Mucosa of rectum (tissue), 2 donors: ENCODE measurements at regions not wholly inside any gene's neighbourhood (a gene's known extent, or its start where the extent isn't known, plus 50 kb on each side); places are given as distances from the start of the nearest gene placed in this dataset.

ENCODE experiments used
- H3K27ac ChIP-seq, 2 donors: one replicate each; pipeline ENCODE4 v1.7.0; 2013; ENCODE audit warnings: inconsistent platforms in 2 of 2, low read depth in 2 of 2, low read length in 2 of 2
- H3K27me3 ChIP-seq, 2 donors: one replicate each; pipeline ENCODE4 v1.7.0; 2013; ENCODE audit warnings: low read length in 2 of 2; ENCODE audit not compliant: control insufficient read depth in 2 of 2, insufficient read depth in 2 of 2
- H3K36me3 ChIP-seq, 2 donors: one replicate each; pipeline ENCODE4 v1.7.0; 2013; ENCODE audit warnings: low read length in 2 of 2; ENCODE audit not compliant: control insufficient read depth in 2 of 2, insufficient read depth in 2 of 2
- H3K4me1 ChIP-seq, 2 donors: one replicate each; pipeline ENCODE4 v1.7.0; 2013; ENCODE audit warnings: low read length in 2 of 2, mild to moderate bottlenecking in 1 of 2; ENCODE audit not compliant: control insufficient read depth in 2 of 2, insufficient read depth in 2 of 2
- H3K4me3 ChIP-seq, 2 donors: one replicate each; pipeline ENCODE4 v1.7.0; 2013; ENCODE audit warnings: low read length in 2 of 2
- H3K9ac ChIP-seq, 2 donors: one replicate each; pipeline ENCODE4 v1.7.0; 2013; ENCODE audit warnings: low read length in 2 of 2, low read depth in 1 of 2, mild to moderate bottlenecking in 1 of 2
- H3K9me3 ChIP-seq, 2 donors: one replicate each; pipeline ENCODE4 v1.7.0; 2013; ENCODE audit warnings: low read length in 2 of 2; ENCODE audit not compliant: control insufficient read depth in 2 of 2
- donor health status: healthy.
- donor health status: Normal muscosa, but diverticular disease.

DNA sequence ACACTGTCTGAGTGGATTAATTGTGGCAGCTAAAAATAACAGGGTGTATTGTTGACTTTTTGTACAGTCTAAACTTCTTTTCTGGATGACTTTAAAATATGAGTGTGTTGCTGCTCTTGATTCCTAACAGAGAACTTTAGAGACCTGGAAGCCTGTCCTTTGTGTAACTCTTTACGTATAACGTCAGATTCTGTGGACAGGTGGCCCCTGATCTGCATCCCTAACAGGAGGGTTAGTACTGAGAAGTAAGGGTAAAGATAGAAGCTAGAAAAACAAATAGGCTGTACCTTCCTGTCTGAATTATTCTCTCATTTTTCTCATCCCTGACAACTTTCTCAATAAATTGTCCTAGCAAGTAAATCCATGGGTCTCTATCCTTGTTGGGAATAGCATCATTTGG is 105.7 kb upstream of the LIMCH1 start:
- no peak overlapping the region for H3K27ac ChIP-seq
- no peak overlapping the region for H3K9ac ChIP-seq
- no peak overlapping the region for H3K4me3 ChIP-seq
- peaks cover 0 to 4% of the 10 kb centered on the region in 2 donors for H3K4me1 ChIP-seq
- H3K9me3 ChIP-seq, result no peaks in the 10 kb centered on the region
- no peaks in the 10 kb centered on the region for H3K27me3 ChIP-seq
- no peaks in the 10 kb centered on the region for H3K36me3 ChIP-seq

DNA sequence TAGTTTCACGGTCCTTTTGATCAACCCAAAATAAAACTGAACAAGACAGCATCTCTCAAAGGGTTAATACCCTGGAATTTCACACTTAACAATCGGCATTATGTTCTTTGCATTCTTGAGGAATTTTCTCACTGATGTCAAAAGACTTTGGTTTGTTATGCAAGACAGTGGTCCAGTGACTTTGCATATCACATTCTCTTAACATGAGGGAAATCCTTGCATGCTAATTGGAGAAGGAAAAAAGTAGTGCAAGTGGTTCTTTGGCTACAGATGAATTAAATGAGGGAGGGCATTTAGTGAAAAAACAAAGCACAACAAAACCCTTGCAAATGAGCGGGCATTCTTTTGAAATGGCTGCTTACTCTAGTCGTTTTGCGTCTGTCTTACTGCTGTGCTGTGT is 105.1 kb upstream of the LIMCH1 start:
- Histone ChIP-seq H3K27ac (no peak overlapping the region), H3K9me3 (no peaks in the 10 kb centered on the region), H3K36me3 (no peaks in the 10 kb centered on the region), H3K27me3 (no peaks in the 10 kb centered on the region), H3K4me3 (no peak overlapping the region), H3K4me1 (no peaks in the 10 kb centered on the region), H3K9ac (no peak overlapping the region)

DNA sequence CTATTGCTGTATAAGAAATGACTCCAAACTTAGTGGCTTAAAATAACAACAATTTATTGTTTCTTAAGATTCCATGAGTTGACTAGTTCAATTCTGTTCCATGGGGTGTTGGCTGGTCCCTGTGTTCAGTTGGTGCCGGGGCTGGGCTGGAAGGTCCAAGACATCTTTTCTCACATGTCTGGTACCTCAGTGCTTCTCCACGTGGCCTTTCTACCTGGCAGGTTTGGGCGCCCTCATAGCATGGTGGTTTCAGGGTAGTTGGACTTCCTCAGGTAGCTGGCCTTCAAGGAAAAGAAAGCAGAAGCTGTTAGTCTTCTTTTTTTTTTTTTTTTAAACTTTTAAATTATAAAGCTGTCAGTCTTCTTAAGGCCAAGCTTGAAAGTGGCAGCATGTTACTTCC is 104.6 kb upstream of the LIMCH1 start:
- H3K27me3 ChIP-seq, result no peaks in the 10 kb centered on the region

DNA sequence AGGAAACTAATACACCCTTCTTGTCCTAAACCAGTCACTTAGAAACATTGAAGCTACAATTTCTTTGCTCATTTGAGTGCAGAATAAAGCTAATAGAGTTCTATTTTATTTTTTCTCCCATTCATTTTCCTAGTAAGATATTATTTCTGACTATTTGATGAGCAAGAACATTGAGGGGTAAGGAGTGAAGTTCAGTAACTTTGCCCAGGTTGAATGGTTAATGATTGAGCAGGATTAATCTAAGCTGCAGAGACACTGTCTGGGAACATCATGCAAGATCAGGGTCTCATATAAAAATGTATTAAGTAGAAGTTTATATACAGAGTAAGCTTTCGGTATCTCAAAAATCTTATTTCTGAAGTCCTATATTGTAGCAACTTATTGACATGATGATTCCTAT is 102.4 kb upstream of the LIMCH1 start:
- H3K4me1 ChIP-seq, result no peaks in the 10 kb centered on the region
- H3K9me3 ChIP-seq, result no peaks in the 10 kb centered on the region
- H3K27me3 ChIP-seq, result no peaks in the 10 kb centered on the region
- H3K36me3 ChIP-seq, result no peaks in the 10 kb centered on the region
- H3K27ac ChIP-seq, result no peak overlapping the region
- no peak overlapping the region for H3K9ac ChIP-seq
- H3K4me3 ChIP-seq, result no peak overlapping the region

More for the DNA sequence above, 104.6 kb upstream of the LIMCH1 start:
- Histone ChIP-seq H3K27ac (no peak overlapping the region), H3K4me1 (no peaks in the 10 kb centered on the region), H3K36me3 (no peaks in the 10 kb centered on the region), H3K4me3 (no peak overlapping the region), H3K9me3 (no peaks in the 10 kb centered on the region), H3K9ac (no peak overlapping the region)

DNA sequence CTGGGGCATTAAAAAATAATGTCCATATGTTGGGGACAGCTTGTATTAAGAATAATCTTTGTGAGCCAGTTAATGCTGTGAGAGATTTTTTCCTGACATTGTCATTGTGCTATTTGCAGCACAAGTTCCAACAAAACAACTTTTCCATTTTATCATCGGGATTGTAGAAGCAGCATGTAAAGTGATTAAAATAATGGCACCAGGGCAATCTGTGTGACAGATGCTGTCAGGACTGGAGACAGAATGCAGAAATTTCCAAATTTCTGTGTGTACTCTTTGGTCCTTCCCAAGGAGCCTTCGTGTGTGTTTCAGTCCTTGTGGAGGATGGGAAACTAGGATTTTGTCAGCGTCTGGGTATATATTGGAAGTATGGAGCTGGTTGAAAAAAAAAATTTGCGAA is 101.5 kb upstream of the LIMCH1 start:
- Histone ChIP-seq H3K4me3 (no peak overlapping the region), H3K36me3 (no peaks in the 10 kb centered on the region), H3K9ac (no peak overlapping the region), H3K9me3 (no peaks in the 10 kb centered on the region), H3K27ac (no peak overlapping the region), H3K27me3 (no peaks in the 10 kb centered on the region), H3K4me1 (no peaks in the 10 kb centered on the region)

DNA sequence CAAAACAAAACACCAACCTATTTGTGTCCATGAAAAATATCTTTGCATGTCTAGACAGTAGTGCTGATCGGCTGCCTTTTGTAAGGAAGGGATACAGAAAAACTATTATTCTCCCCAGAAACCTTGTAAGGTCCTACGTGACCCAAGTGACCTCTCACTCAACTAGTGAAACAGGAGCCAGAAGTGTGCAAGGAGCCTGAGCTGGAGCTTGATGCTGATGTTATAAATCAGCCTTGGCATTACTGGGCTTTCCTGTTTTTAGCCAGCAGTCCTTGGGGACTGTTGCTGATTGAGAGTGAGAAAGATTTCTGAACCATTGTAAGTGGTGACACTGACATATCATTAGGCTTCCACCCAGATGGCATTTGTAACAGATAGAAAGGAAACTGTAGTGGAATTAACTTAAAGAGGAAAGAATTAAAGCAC is 100.8 kb upstream of the LIMCH1 start:
- no peak overlapping the region for H3K9ac ChIP-seq
- H3K27ac ChIP-seq, result no peak overlapping the region
- no peaks in the 10 kb centered on the region for H3K36me3 ChIP-seq
- H3K4me3 ChIP-seq, result no peak overlapping the region
- no peaks in the 10 kb centered on the region for H3K4me1 ChIP-seq
- no peaks in the 10 kb centered on the region for H3K27me3 ChIP-seq
- no peaks in the 10 kb centered on the region for H3K9me3 ChIP-seq

DNA sequence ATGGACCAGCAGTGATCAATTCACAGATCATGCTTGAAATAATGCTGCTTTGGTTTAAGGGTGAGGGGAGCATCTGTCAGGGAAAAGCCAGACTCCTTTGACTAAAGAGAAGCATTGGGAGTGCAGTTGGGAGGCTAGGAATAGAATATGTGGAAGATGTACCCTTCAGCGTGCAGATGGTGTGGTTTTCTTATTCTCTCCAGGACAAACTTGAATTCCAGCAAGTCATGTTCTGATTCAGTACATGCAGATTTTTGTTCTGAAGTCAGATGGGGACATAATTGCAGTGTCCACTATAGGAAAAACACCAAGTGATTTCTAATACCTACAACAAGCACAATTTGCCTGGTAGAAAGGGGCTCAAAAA is 99.0 kb upstream of the LIMCH1 start:
- H3K27me3 ChIP-seq, result no peaks in the 10 kb centered on the region
- H3K36me3 ChIP-seq, result no peaks in the 10 kb centered on the region
- no peak overlapping the region for H3K27ac ChIP-seq
- H3K9me3 ChIP-seq, result no peaks in the 10 kb centered on the region
- H3K4me3 ChIP-seq, result no peak overlapping the region
- no peaks in the 10 kb centered on the region for H3K4me1 ChIP-seq
- H3K9ac ChIP-seq, result no peak overlapping the region

DNA sequence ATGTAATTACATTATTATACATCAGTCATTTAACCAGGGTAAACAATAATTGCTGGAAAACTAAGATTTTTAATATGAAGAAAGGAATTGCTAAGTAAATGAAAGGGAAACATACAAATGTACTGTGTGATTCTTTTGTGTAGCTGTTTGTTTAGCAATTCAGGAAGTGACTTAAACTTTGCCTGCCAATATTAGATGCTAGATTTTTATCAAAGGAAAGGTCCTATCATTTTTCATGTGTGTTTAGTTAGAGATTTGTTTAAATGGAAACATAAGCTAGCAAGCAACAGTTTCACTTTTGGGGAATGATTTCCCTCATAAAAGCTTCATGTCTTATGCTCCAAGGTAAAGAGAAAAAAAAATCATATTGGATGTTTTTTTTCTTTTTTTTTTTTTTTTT is 95.1 kb upstream of the LIMCH1 start:
- Histone ChIP-seq H3K9me3 (no peaks in the 10 kb centered on the region), H3K9ac (no peak overlapping the region), H3K27me3 (no peaks in the 10 kb centered on the region), H3K36me3 (no peaks in the 10 kb centered on the region), H3K27ac (no peak overlapping the region), H3K4me3 (no peak overlapping the region), H3K4me1 (no peaks in the 10 kb centered on the region)

DNA sequence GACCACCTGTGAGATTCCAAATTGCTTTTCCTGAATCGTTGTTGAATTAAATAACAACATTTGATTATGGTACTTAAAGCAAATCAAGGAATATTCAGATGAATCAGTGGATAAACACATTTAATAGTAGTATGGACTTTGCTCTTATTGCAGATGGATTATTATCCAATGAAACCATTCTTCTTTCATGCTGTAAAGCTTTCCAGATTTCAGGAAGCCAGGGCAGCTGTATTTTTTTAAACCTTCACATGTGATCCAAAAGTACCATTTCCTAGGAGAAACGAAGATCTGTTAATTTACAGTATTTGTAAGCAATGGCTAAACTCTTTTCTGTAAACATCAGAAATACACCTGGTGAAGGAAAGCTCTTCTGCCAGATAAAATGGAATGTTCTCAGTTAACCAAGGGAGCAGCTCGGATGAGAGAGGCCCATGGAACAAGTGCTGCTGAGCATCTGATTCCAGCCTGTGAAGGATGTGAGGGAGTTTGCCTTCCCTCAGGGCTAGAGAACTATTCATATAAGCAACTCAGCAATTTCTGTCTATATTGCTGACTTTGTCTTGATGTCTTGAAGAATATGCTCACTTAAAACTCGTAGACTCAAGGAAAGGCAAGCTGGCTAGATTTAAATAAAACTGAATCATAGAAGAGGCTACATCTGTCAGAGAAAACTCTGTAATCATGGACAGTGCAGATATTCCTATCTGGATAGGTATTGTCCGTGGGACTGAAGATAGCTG is 94.4 kb upstream of the LIMCH1 start:
- Histone ChIP-seq H3K9me3 (no peaks in the 10 kb centered on the region), H3K4me1 (no peaks in the 10 kb centered on the region), H3K9ac (no peak overlapping the region), H3K27me3 (no peaks in the 10 kb centered on the region), H3K36me3 (no peaks in the 10 kb centered on the region), H3K4me3 (no peak overlapping the region), H3K27ac (no peak overlapping the region)

DNA sequence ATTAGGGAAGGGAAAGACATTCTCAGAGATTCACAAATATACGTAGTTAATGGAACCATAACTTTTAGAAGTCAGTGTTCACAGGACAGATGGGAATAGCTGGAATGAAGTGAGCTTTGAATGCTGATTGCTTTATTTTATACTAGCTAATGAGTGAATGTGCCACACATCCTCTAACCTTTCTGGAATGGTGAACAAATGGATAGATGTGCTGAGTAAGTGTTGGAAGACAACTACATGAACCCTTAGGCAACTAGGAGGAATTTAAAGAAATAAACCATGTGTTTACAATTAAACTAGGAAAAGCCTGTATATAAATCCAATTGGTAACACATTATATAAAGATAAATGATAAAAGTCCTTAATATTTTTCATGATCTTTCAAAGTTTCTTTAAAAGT is 91.6 kb upstream of the LIMCH1 start:
- H3K36me3 ChIP-seq, result no peaks in the 10 kb centered on the region
- H3K4me1 ChIP-seq, result no peaks in the 10 kb centered on the region
- no peak overlapping the region for H3K9ac ChIP-seq
- no peak overlapping the region for H3K4me3 ChIP-seq
- H3K27me3 ChIP-seq, result no peaks in the 10 kb centered on the region
- H3K27ac ChIP-seq, result no peak overlapping the region
- H3K9me3 ChIP-seq, result no peaks in the 10 kb centered on the region
